Mesenchymal stem cell (in vitro differentiated cells and primary cell): ENCODE measurements at regions not wholly inside any gene's neighbourhood (a gene's known extent, or its start where the extent isn't known, plus 50 kb on each side); places are given as distances from the start of the nearest gene placed in this dataset.

ENCODE experiments used
- DNase-seq: peaks from one replicate; pipeline ENCODE4 v3.0.0-alpha.2; 2013
- H2AFZ ChIP-seq: one replicate; pipeline ENCODE4 v1.6.1; 2013; ENCODE audit warnings: low read depth, mild to moderate bottlenecking, control low read depth, inconsistent platforms, low read length, moderate library complexity
- H2AK5ac ChIP-seq: 2 replicates; pipeline ENCODE4 v1.6.1; 2013; ENCODE audit warnings: low read length, moderate library complexity, mild to moderate bottlenecking, inconsistent platforms; ENCODE audit not compliant: severe bottlenecking
- H2BK120ac ChIP-seq: one replicate; pipeline ENCODE4 v1.6.1; 2013; ENCODE audit warnings: low read depth, mild to moderate bottlenecking, inconsistent platforms, low read length, moderate library complexity
- H2BK12ac ChIP-seq, 2 experiments: one replicate each; pipeline ENCODE4 v1.6.1; 2013; ENCODE audit warnings: inconsistent platforms in 2 of 2, low read length in 2 of 2, mild to moderate bottlenecking in 2 of 2, moderate library complexity in 2 of 2, control low read depth in 1 of 2
- H2BK15ac ChIP-seq: one replicate; pipeline ENCODE4 v1.6.1; 2013; ENCODE audit warnings: mild to moderate bottlenecking, low read depth, inconsistent platforms; ENCODE audit not compliant: poor library complexity, severe bottlenecking
- H2BK5ac ChIP-seq: 2 replicates; pipeline ENCODE4 v1.6.1; 2013; ENCODE audit warnings: low read depth, mild to moderate bottlenecking, low read length, control low read depth, inconsistent platforms; ENCODE audit not compliant: poor library complexity, severe bottlenecking
- H3K14ac ChIP-seq, 2 experiments: one replicate each; pipeline ENCODE4 v1.6.1; 2013; ENCODE audit warnings: inconsistent platforms in 2 of 2, low read length in 2 of 2, control low read depth in 1 of 2, mild to moderate bottlenecking in 1 of 2, moderate library complexity in 1 of 2
- H3K18ac ChIP-seq, 2 experiments: one replicate each; pipeline ENCODE4 v1.6.1; 2013; ENCODE audit warnings: inconsistent platforms in 2 of 2, low read length in 2 of 2, control low read depth in 1 of 2, low read depth in 1 of 2, mild to moderate bottlenecking in 1 of 2
- H3K23ac ChIP-seq, 2 experiments: one replicate each; pipeline ENCODE4 v1.6.1; 2013; ENCODE audit warnings: inconsistent platforms in 2 of 2, low read length in 2 of 2, mild to moderate bottlenecking in 2 of 2, moderate library complexity in 2 of 2, control low read depth in 1 of 2
- H3K27ac ChIP-seq: 2 replicates; pipeline ENCODE4 v1.5.1; 2013; ENCODE audit warnings: mild to moderate bottlenecking, moderate library complexity, low read length, control low read depth, inconsistent platforms; ENCODE audit not compliant: poor library complexity, severe bottlenecking
- H3K27me3 ChIP-seq, 2 experiments: 2 replicates each; pipeline versions ENCODE4 v1.6.1 to v1.7.0; 2013; ENCODE audit warnings: low read length in 2 of 2, mild to moderate bottlenecking in 2 of 2, moderate library complexity in 2 of 2, control low read depth in 1 of 2, inconsistent platforms in 1 of 2; ENCODE audit not compliant: control insufficient read depth in 1 of 2, insufficient read depth in 1 of 2
- H3K36me3 ChIP-seq, 2 experiments: 2 replicates each; pipeline versions ENCODE4 v1.6.1 to v1.7.0; 2013; ENCODE audit warnings: low read length in 2 of 2, control low read depth in 1 of 2, inconsistent platforms in 1 of 2, low read depth in 1 of 2, mild to moderate bottlenecking in 1 of 2; ENCODE audit not compliant: insufficient read depth in 2 of 2, control insufficient read depth in 1 of 2
- H3K4ac ChIP-seq, 2 experiments: one replicate each; pipeline ENCODE4 v1.6.1; 2013; ENCODE audit warnings: inconsistent platforms in 2 of 2, low read length in 2 of 2, mild to moderate bottlenecking in 2 of 2, moderate library complexity in 2 of 2, control low read depth in 1 of 2, low read depth in 1 of 2
- H3K4me1 ChIP-seq: 2 replicates; pipeline ENCODE4 v1.6.1; 2013; ENCODE audit warnings: low read depth, low read length, control low read depth; ENCODE audit not compliant: control insufficient read depth, insufficient read depth
- H3K4me2 ChIP-seq: 2 replicates; pipeline ENCODE4 v1.6.1; 2013; ENCODE audit warnings: low read length, mild to moderate bottlenecking, inconsistent platforms; ENCODE audit not compliant: poor library complexity, severe bottlenecking
- H3K4me3 ChIP-seq, 2 experiments: 2 replicates each; pipeline versions ENCODE4 v1.5.1 to v1.7.0; 2013; ENCODE audit warnings: low read length in 2 of 2, mild to moderate bottlenecking in 2 of 2, control low read depth in 1 of 2, low read depth in 1 of 2; ENCODE audit not compliant: insufficient read depth in 1 of 2
- H3K79me1 ChIP-seq: replicated peaks from 2 replicates; pipeline ENCODE4 v1.6.1; 2013; ENCODE audit warnings: mild to moderate bottlenecking, control low read depth, low read length, inconsistent platforms; ENCODE audit not compliant: poor library complexity, severe bottlenecking
- H3K9ac ChIP-seq: 2 replicates; pipeline ENCODE4 v1.7.0; 2013; ENCODE audit warnings: mild to moderate bottlenecking, low read length, moderate library complexity
- H3K9me3 ChIP-seq: 2 replicates; pipeline ENCODE4 v1.7.0; 2013; ENCODE audit warnings: mild to moderate bottlenecking, low read length; ENCODE audit not compliant: control insufficient read depth
- H4K8ac ChIP-seq: one replicate; pipeline ENCODE4 v1.6.1; 2013; ENCODE audit warnings: inconsistent platforms, mild to moderate bottlenecking, low read length, moderate library complexity
- H4K91ac ChIP-seq: one replicate; pipeline ENCODE4 v1.6.1; 2013; ENCODE audit warnings: mild to moderate bottlenecking, low read length, inconsistent platforms
- WGBS: methylation state at CpG from one replicate; pipeline ENCODE4 v1.1.7; 2013; ENCODE audit warnings: mixed read lengths; 5-methylcytosine and 5-hydroxymethylcytosine counted together

DNA sequence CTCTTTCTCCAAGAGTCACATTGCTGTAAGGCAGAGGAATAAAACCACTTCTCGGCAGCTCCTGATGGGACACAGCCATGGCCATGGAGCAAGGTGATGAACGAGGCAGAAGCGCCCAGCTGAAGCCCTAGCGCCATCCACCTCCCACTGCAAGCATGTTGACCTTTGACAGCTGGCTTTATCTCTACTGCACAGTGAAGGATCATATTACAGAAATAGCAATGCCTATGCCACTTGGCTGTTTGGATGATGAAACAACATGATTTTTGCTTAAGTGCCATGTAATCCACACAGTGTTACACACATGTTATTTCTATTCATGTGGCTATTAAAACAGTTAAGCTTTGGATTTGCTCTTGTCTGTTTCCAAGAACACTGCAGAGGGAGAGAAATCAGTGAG, 167.7 kb downstream of the VAPA start:
- peaks cover 6% of the 10 kb centered on the region for H3K4me1 ChIP-seq
- H2BK15ac ChIP-seq, result no peak overlapping the region
- H3K27me3 ChIP-seq, result no peaks in the 10 kb centered on the region
- peaks cover 19% of the 10 kb centered on the region for H3K9me3 ChIP-seq
- no peak overlapping the region for H4K91ac ChIP-seq
- no peak overlapping the region for H2BK120ac ChIP-seq
- H3K4me2 ChIP-seq, result no peak overlapping the region
- no peak overlapping the region for H3K9ac ChIP-seq
- H3K79me1 ChIP-seq, result no peaks in the 10 kb centered on the region
- no peak overlapping the region for H2BK5ac ChIP-seq
- H3K14ac ChIP-seq, result no peak overlapping the region
- no peak overlapping the region for H2BK12ac ChIP-seq
- H2AFZ ChIP-seq, result no peak overlapping the region
- WGBS, result 93% methylated on average over 4 of the region's 4 CpGs
- no peak overlapping the region for H3K27ac ChIP-seq
- no peak overlapping the region for H4K8ac ChIP-seq
- H2AK5ac ChIP-seq, result no peak overlapping the region
- no peak overlapping the region for H3K4me3 ChIP-seq
- no peak overlapping the region for H3K18ac ChIP-seq
- DNase-seq, result no peak
- H3K23ac ChIP-seq, result no peak overlapping the region
- no peak overlapping the region for H3K4ac ChIP-seq
- H3K36me3 ChIP-seq, result no peaks in the 10 kb centered on the region

GRCh38 chr18:10085416-10085815, 171.6 kb downstream of the VAPA start:
- no peak overlapping the region for H3K18ac ChIP-seq
- no peaks in the 10 kb centered on the region for H3K79me1 ChIP-seq
- H2AFZ ChIP-seq, result no peak overlapping the region
- H3K4me3 ChIP-seq, result no peak overlapping the region
- H3K14ac ChIP-seq, result no peak overlapping the region
- H2BK5ac ChIP-seq, result no peak overlapping the region
- H4K8ac ChIP-seq, result no peak overlapping the region
- no peak overlapping the region for H3K4me2 ChIP-seq
- H2BK15ac ChIP-seq, result no peak overlapping the region
- H3K9me3 ChIP-seq, result peaks cover 19% of the 10 kb centered on the region
- no peak overlapping the region for H2BK120ac ChIP-seq
- peaks cover 10% of the 10 kb centered on the region for H3K4me1 ChIP-seq
- no peak overlapping the region for H3K4ac ChIP-seq
- no peaks in the 10 kb centered on the region for H3K36me3 ChIP-seq
- peak; percentile 31 for DNase-seq
- H3K27ac ChIP-seq, result no peak overlapping the region
- no peak overlapping the region for H2AK5ac ChIP-seq
- H3K23ac ChIP-seq, result no peak overlapping the region
- peaks cover 0 to 3% of the 10 kb centered on the region in 2 experiments for H3K27me3 ChIP-seq
- H2BK12ac ChIP-seq, result no peak overlapping the region
- H4K91ac ChIP-seq, result no peak overlapping the region
- WGBS, result 16% methylated on average over 3 of the region's 4 CpGs
- H3K9ac ChIP-seq, result no peak overlapping the region

GRCh38 chr18:10085876-10086275, 172.1 kb downstream of the VAPA start:
- peak overlapping the region; percentile 43 for H4K91ac ChIP-seq
- peak overlapping the region; percentile 6 for H2BK120ac ChIP-seq
- H3K14ac ChIP-seq, result peak overlapping the region in 1 of 2 experiments; percentile 31
- peak overlapping the region; percentile 12 for H2BK15ac ChIP-seq
- H3K27ac ChIP-seq, result no peak overlapping the region
- H2AFZ ChIP-seq, result no peak overlapping the region
- H3K4me1 ChIP-seq, result peaks cover 10% of the 10 kb centered on the region
- no peaks in the 10 kb centered on the region for H3K79me1 ChIP-seq
- no peaks in the 10 kb centered on the region for H3K36me3 ChIP-seq
- no peak overlapping the region for H3K4me2 ChIP-seq
- H3K23ac ChIP-seq, result no peak overlapping the region
- peaks cover 0 to 3% of the 10 kb centered on the region in 2 experiments for H3K27me3 ChIP-seq
- H4K8ac ChIP-seq, result peak overlapping the region; percentile 35
- H2BK12ac ChIP-seq, result peak overlapping the region; percentile 83 to 98
- H2BK5ac ChIP-seq, result no peak overlapping the region
- no peak overlapping the region for H3K9ac ChIP-seq
- H3K4me3 ChIP-seq, result no peak overlapping the region
- no peak overlapping the region for H2AK5ac ChIP-seq
- no peak for DNase-seq
- peak overlapping the region; percentile 22 to 58 for H3K18ac ChIP-seq
- WGBS, result 83% methylated on average over 3 of the region's 3 CpGs
- H3K4ac ChIP-seq, result peak overlapping the region in 1 of 2 experiments; percentile 54
- peaks cover 19% of the 10 kb centered on the region for H3K9me3 ChIP-seq

GRCh38 chr18:10086458-10087210, 172.8 kb downstream of the VAPA start:
- DNase-seq, result no peak
- no peak overlapping the region for H2AK5ac ChIP-seq
- H3K4me2 ChIP-seq, result no peak overlapping the region
- no peaks in the 10 kb centered on the region for H3K79me1 ChIP-seq
- no peak overlapping the region for H3K27ac ChIP-seq
- H3K4me1 ChIP-seq, result peaks cover 10% of the 10 kb centered on the region
- H3K4me3 ChIP-seq, result no peak overlapping the region
- no peak overlapping the region for H3K14ac ChIP-seq
- no peak overlapping the region for H3K9ac ChIP-seq
- peak overlapping the region; percentile 53 to 54 for H3K4ac ChIP-seq
- H2BK5ac ChIP-seq, result no peak overlapping the region
- peak overlapping the region; percentile 83 to 98 for H2BK12ac ChIP-seq
- no peak overlapping the region for H4K91ac ChIP-seq
- no peak overlapping the region for H2BK15ac ChIP-seq
- H3K23ac ChIP-seq, result no peak overlapping the region
- H2BK120ac ChIP-seq, result peak overlapping the region; percentile 71
- no peaks in the 10 kb centered on the region for H3K36me3 ChIP-seq
- H2AFZ ChIP-seq, result no peak overlapping the region
- H3K18ac ChIP-seq, result peak overlapping the region; percentile 22 to 58
- peaks cover 19% of the 10 kb centered on the region for H3K9me3 ChIP-seq
- H3K27me3 ChIP-seq, result peaks cover 0 to 3% of the 10 kb centered on the region in 2 experiments
- WGBS, result 78% methylated on average over 13 of the region's 13 CpGs
- peak overlapping the region; percentile 51 for H4K8ac ChIP-seq
